IMR-90 (cell line): ENCODE measurements at regions not wholly inside any gene's neighbourhood (a gene's known extent, or its start where the extent isn't known, plus 50 kb on each side); places are given as distances from the start of the nearest gene placed in this dataset.

Experiments used
- ATAC-seq: fragments of 200-7000 bp; cut with Tn5 transposase; 2 replicates; pipeline ENCODE4 v1.9.1; 2020; ENCODE audit warnings: low read depth, mild to moderate bottlenecking, moderate library complexity
- BruUV-seq: library from RNA; stranded (reverse); fragments of 400-500 nt; replicated peaks from 2 replicates; lab custom pipeline; 2021; lab: Mats Ljungman, UMichigan
- CTCF ChIA-PET: fragments of 300-600 bp; formaldehyde crosslinking; extraction: SDS; loops from one replicate; lab custom pipeline; 2021; ENCODE audit warnings: antibody characterized with exemption; lab: Yijun Ruan, JAX
- POLR2A ChIA-PET: fragments of 300-600 bp; sonication (Branson Sonifier 250); formaldehyde crosslinking; loops from one replicate; lab custom pipeline; 2022; ENCODE audit warnings: antibody characterized with exemption; ENCODE audit not compliant: unreplicated experiment; lab: Charles Lee
- DNase-seq: peaks from one replicate; pipeline ENCODE4 v3.0.0; 2013
- H2AFZ ChIP-seq: replicated peaks from 2 replicates; pipeline ENCODE3; 2013; ENCODE audit warnings: low read length, mild to moderate bottlenecking; ENCODE audit not compliant: poor library complexity
- H2AK5ac ChIP-seq: 2 replicates; pipeline ENCODE4 v1.6.1; 2013; ENCODE audit warnings: low read depth, low read length, inconsistent platforms
- H2AK9ac ChIP-seq: replicated peaks from 2 replicates; pipeline ENCODE3; 2013; ENCODE audit warnings: mild to moderate bottlenecking, low read depth, low read length, moderate library complexity; ENCODE audit not compliant: poor library complexity
- H2BK120ac ChIP-seq: 2 replicates; pipeline ENCODE4 v1.6.1; 2013; ENCODE audit warnings: low read depth, low read length, inconsistent platforms
- H2BK15ac ChIP-seq: 3 replicates; pipeline ENCODE4 v1.6.1; 2013; ENCODE audit warnings: low read depth, low read length, inconsistent platforms
- H2BK20ac ChIP-seq: 2 replicates; pipeline ENCODE4 v1.6.1; 2013; ENCODE audit warnings: low read depth, mild to moderate bottlenecking, inconsistent platforms, low read length, moderate library complexity
- H2BK5ac ChIP-seq: 2 replicates; pipeline ENCODE4 v1.6.1; 2013; ENCODE audit warnings: mild to moderate bottlenecking, low read depth, low read length, inconsistent platforms; ENCODE audit not compliant: poor library complexity, severe bottlenecking
- H3K14ac ChIP-seq: replicated peaks from 2 replicates; pipeline ENCODE4 v1.6.1; 2013; ENCODE audit warnings: low read depth, low read length, inconsistent platforms
- H3K18ac ChIP-seq: 2 replicates; pipeline ENCODE4 v1.6.1; 2013; ENCODE audit warnings: low read depth, low read length, control low read depth
- H3K23ac ChIP-seq: 2 replicates; pipeline ENCODE4 v1.6.1; 2013; ENCODE audit warnings: low read depth, low read length, inconsistent platforms
- H3K27ac ChIP-seq: 2 replicates; pipeline ENCODE4 v1.5.1; 2013; ENCODE audit warnings: mild to moderate bottlenecking, control low read depth, low read length; ENCODE audit not compliant: insufficient read depth
- H3K27me3 ChIP-seq: 2 replicates; pipeline ENCODE4 v1.6.1; 2013; ENCODE audit warnings: low read length; ENCODE audit not compliant: control insufficient read depth, insufficient read depth
- H3K36me3 ChIP-seq: 2 replicates; pipeline ENCODE4 v1.6.1; 2013; ENCODE audit warnings: low read length, mixed read lengths; ENCODE audit not compliant: control insufficient read depth, insufficient read depth
- H3K4ac ChIP-seq: 2 replicates; pipeline ENCODE4 v1.6.1; 2013; ENCODE audit warnings: low read depth, low read length, inconsistent platforms
- H3K4me1 ChIP-seq: 2 replicates; pipeline ENCODE4 v1.6.1; 2013; ENCODE audit warnings: low read length, mixed read lengths; ENCODE audit not compliant: control insufficient read depth, insufficient read depth
- H3K4me2 ChIP-seq: 2 replicates; pipeline ENCODE4 v1.6.1; 2013; ENCODE audit warnings: low read depth, mild to moderate bottlenecking, control low read depth, low read length, moderate library complexity
- H3K4me3 ChIP-seq: 2 replicates; pipeline ENCODE4 v1.5.1; 2013; ENCODE audit warnings: low read depth, mild to moderate bottlenecking, control low read depth, low read length, moderate library complexity; ENCODE audit not compliant: insufficient read depth
- H3K56ac ChIP-seq: 2 replicates; pipeline ENCODE4 v1.6.1; 2013; ENCODE audit warnings: low read length, inconsistent platforms; ENCODE audit not compliant: insufficient read depth; ENCODE audit errors: extremely low read depth
- H3K79me1 ChIP-seq, 2 experiments: 2 replicates each; pipeline ENCODE4 v1.6.1; 2013; ENCODE audit warnings: low read length in 2 of 2, inconsistent platforms in 1 of 2, low read depth in 1 of 2
- H3K9ac ChIP-seq: 2 replicates; pipeline ENCODE4 v1.6.1; 2013; ENCODE audit warnings: low read depth, low read length, control low read depth
- H3K9me1 ChIP-seq: 2 replicates; pipeline ENCODE4 v1.6.1; 2013; ENCODE audit warnings: low read length, inconsistent platforms; ENCODE audit not compliant: insufficient read depth
- H3K9me3 ChIP-seq: 2 replicates; pipeline ENCODE4 v1.6.1; 2013; ENCODE audit warnings: low read length; ENCODE audit not compliant: control insufficient read depth, insufficient read depth
- H4K20me1 ChIP-seq: 2 replicates; pipeline ENCODE4 v1.6.1; 2013; ENCODE audit warnings: low read length, inconsistent platforms; ENCODE audit not compliant: insufficient read depth
- H4K5ac ChIP-seq: 2 replicates; pipeline ENCODE4 v1.6.1; 2013; ENCODE audit warnings: mild to moderate bottlenecking, low read depth, low read length, control low read depth
- H4K8ac ChIP-seq, 2 experiments: 2 replicates each; pipeline ENCODE4 v1.6.1; 2013; ENCODE audit warnings: low read depth in 2 of 2, low read length in 2 of 2, control low read depth in 1 of 2, inconsistent platforms in 1 of 2
- H4K91ac ChIP-seq: 2 replicates; pipeline ENCODE4 v1.6.1; 2013; ENCODE audit warnings: low read depth, low read length, inconsistent platforms; ENCODE audit not compliant: insufficient read depth
- BHLHE40 ChIP-seq: fragments of 150-350 bp; IDR thresholded peaks from 2 replicates; pipeline ENCODE4 v1.6.1; 2016; ENCODE audit warnings: mild to moderate bottlenecking, low read depth, low read length
- CHD1 ChIP-seq: IDR thresholded peaks from 2 replicates; pipeline ENCODE4 v1.6.1; 2012; ENCODE audit warnings: low read depth, low read length, improper control_type of control experiment
- ELK1 ChIP-seq: fragments of 150-350 bp; IDR thresholded peaks from 2 replicates; pipeline ENCODE4 v1.6.1; 2016; ENCODE audit warnings: low read depth, mild to moderate bottlenecking, low read length, moderate library complexity, borderline replicate concordance
- MAFK ChIP-seq: IDR thresholded peaks from 2 replicates; pipeline ENCODE4 v1.6.1; 2012; ENCODE audit warnings: low read depth, low read length, improper control_type of control experiment
- MAZ ChIP-seq: IDR thresholded peaks from 2 replicates; pipeline ENCODE4 v1.6.1; 2012; ENCODE audit warnings: low read depth, mild to moderate bottlenecking, low read length, improper control_type of control experiment, moderate library complexity, borderline replicate concordance
- RFX5 ChIP-seq: IDR thresholded peaks from 2 replicates; pipeline ENCODE4 v1.8.0; 2012; ENCODE audit warnings: low read depth, mild to moderate bottlenecking, low read length, moderate library complexity
- USF2 ChIP-seq: fragments of 150-350 bp; IDR thresholded peaks from 2 replicates; pipeline ENCODE4 v1.6.1; 2017; ENCODE audit warnings: mild to moderate bottlenecking, antibody characterized with exemption, low read length, low read depth
- WGBS, 2 experiments: methylation state at CpG; one replicate each; pipeline versions ENCODE4 v1.1.5 to v1.1.7; 2013; ENCODE audit warnings: missing lambda C conversion rate in 2 of 2; ENCODE audit not compliant: insufficient read length in 1 of 2; ENCODE audit errors: extremely low coverage in 2 of 2; 5-methylcytosine and 5-hydroxymethylcytosine counted together
- dilution Hi-C: fragments of 300-500 bp; cut with HindIII; formaldehyde crosslinking; loops from one replicate; pipeline ENCODE4 v1.14.3; 2018; ENCODE audit warnings: low sequenced_read_pairs; ENCODE audit not compliant: unreplicated experiment
- in situ Hi-C: fragments of 300-500 bp; cut with MboI; formaldehyde crosslinking; loops from 3 replicates; pipeline ENCODE4 v1.14.3; 2019; ENCODE audit warnings: low sequenced_read_pairs, inconsistent platforms, mixed read lengths
- intact Hi-C: fragments of 100-400 bp; cut with micrococcal nuclease; formaldehyde crosslinking; loops from 2 replicates; pipeline ENCODE4 v1.10.0; 2022

- intact Hi-C loops: no loop called here
- H2BK20ac ChIP-seq: no peak overlapping the region
- no peaks in the 10 kb centered on the region for H3K9me1 ChIP-seq
- H3K18ac ChIP-seq: no peak overlapping the region
- H3K4me3 ChIP-seq: no peak overlapping the region
- DNase-seq: no peak
- no peaks in the 10 kb centered on the region for H3K79me1 ChIP-seq
- no peaks in the 10 kb centered on the region; the same call in 1 of the 2 replicates for H3K27me3 ChIP-seq
- CTCF ChIA-PET: interaction anchor here (0.7 kb wide), 1 partner anchor 24 kb away, joined by 3 read pairs; no protein-coding TSS in a partner anchor
- H3K23ac ChIP-seq: no peak overlapping the region
- H3K4me1 ChIP-seq: no peaks in the 10 kb centered on the region
- no peak overlapping the region for H2BK15ac ChIP-seq
- no peaks in the 10 kb centered on the region for H3K36me3 ChIP-seq
- no peak overlapping the region for H2BK120ac ChIP-seq
- no CpG with 5 or more reads among the region's 2 CpGs for WGBS, 2 experiments
- no peaks in the 10 kb centered on the region for H4K20me1 ChIP-seq
- H3K9me3 ChIP-seq: no peaks in the 10 kb centered on the region
- TF ChIP-seq MAZ (no peak), CHD1 (no peak), ELK1 (no peak), RFX5 (no peak), MAFK (peak; percentile 42), USF2 (no peak), BHLHE40 (no peak)
- no peak overlapping the region for H3K4me2 ChIP-seq
- H4K91ac ChIP-seq: no peak overlapping the region
- no peak overlapping the region for H2AK5ac ChIP-seq
- no peak overlapping the region for H4K5ac ChIP-seq
- dilution Hi-C loops: no loop called here
- no peak for ATAC-seq
- POLR2A ChIA-PET: no interaction called here
- H3K9ac ChIP-seq: no peak overlapping the region
- no peak overlapping the region for H3K27ac ChIP-seq
- no peak overlapping the region for H3K14ac ChIP-seq
- no peak overlapping the region for H2AK9ac ChIP-seq
- H3K4ac ChIP-seq: no peak overlapping the region
- BruUV-seq: no TSS peak
- no peak overlapping the region for H2BK5ac ChIP-seq
- no peak overlapping the region for H3K56ac ChIP-seq
- in situ Hi-C loops: no loop called here
- H4K8ac ChIP-seq: no peak overlapping the region
- no peak overlapping the region for H2AFZ ChIP-seq
Measured at GRCh38 chr13:72647422-72647821, 80.0 kb downstream of the MZT1 start.
